Neural progenitor cell (in vitro differentiated cells): ENCODE measurements at regions not wholly inside any gene's neighbourhood (a gene's known extent, or its start where the extent isn't known, plus 50 kb on each side); places are given as distances from the start of the nearest gene placed in this dataset.
A peak's percentile ranks its signal among the peaks of the same experiment; 100 is the strongest.

Experiments
- DNase-seq: peaks from one replicate; pipeline ENCODE4 v3.0.0-alpha.2; 2016; ENCODE audit warnings: low spot score
- H2AFZ ChIP-seq: fragments of 200-600 bp; sonication (generic); replicated peaks from 2 replicates; pipeline ENCODE4 v1.6.1; 2016; ENCODE audit warnings: antibody characterized with exemption
- H3F3A ChIP-seq: fragments of 200-600 bp; sonication (generic); 2 replicates; pipeline ENCODE4 v1.6.1; 2016; ENCODE audit warnings: antibody characterized with exemption, low read depth
- H3K27ac ChIP-seq: fragments of 200-600 bp; sonication (generic); 2 replicates; pipeline ENCODE4 v1.5.1; 2016; ENCODE audit warnings: mild to moderate bottlenecking
- H3K27me3 ChIP-seq: fragments of 200-600 bp; sonication (generic); 2 replicates; pipeline ENCODE4 v1.6.1; 2016; ENCODE audit warnings: mild to moderate bottlenecking, moderate library complexity
- H3K36me3 ChIP-seq: fragments of 200-600 bp; sonication (generic); 2 replicates; pipeline ENCODE4 v1.5.1; 2016
- H3K4me1 ChIP-seq: fragments of 200-600 bp; sonication (generic); 2 replicates; pipeline ENCODE4 v1.6.1; 2016; ENCODE audit warnings: mixed run types
- H3K4me2 ChIP-seq: fragments of 200-600 bp; sonication (generic); 2 replicates; pipeline ENCODE4 v1.6.1; 2016
- H3K4me3 ChIP-seq: fragments of 200-600 bp; sonication (generic); 2 replicates; pipeline ENCODE4 v1.5.1; 2016
- H3K79me2 ChIP-seq: fragments of 200-600 bp; sonication (generic); 2 replicates; pipeline ENCODE4 v1.6.1; 2016; ENCODE audit warnings: low read depth
- H3K9ac ChIP-seq: fragments of 200-600 bp; sonication (generic); 2 replicates; pipeline ENCODE4 v1.6.1; 2016
- H3K9me3 ChIP-seq: fragments of 200-600 bp; sonication (generic); 2 replicates; pipeline ENCODE4 v1.5.1; 2016; ENCODE audit warnings: low read depth
- H4K20me1 ChIP-seq: fragments of 200-600 bp; sonication (generic); 2 replicates; pipeline ENCODE4 v1.6.1; 2016; ENCODE audit warnings: low read depth
- H3K27ac Mint-ChIP-seq: 3 replicates; pipeline ENCODE4 v1.8.0; 2021; ENCODE audit warnings: mixed read lengths
- H3K27me3 Mint-ChIP-seq: 2 replicates; pipeline ENCODE4 v1.8.0; 2022; ENCODE audit warnings: low read depth, mild to moderate bottlenecking, inconsistent platforms, moderate library complexity, mixed read lengths; ENCODE audit not compliant: insufficient read depth
- H3K36me3 Mint-ChIP-seq: 3 replicates; pipeline ENCODE4 v1.8.0; 2021; ENCODE audit warnings: mixed read lengths
- H3K4me1 Mint-ChIP-seq: 3 replicates; pipeline ENCODE4 v1.8.0; 2021; ENCODE audit warnings: mixed read lengths
- H3K4me3 Mint-ChIP-seq: 3 replicates; pipeline ENCODE4 v1.8.0; 2021; ENCODE audit warnings: mild to moderate bottlenecking, moderate library complexity, mixed read lengths
- H3K9me3 Mint-ChIP-seq: 3 replicates; pipeline ENCODE4 v1.8.0; 2020; ENCODE audit warnings: mixed read lengths
- EZH2 ChIP-seq: fragments of 200-600 bp; sonication (generic); IDR thresholded peaks from 2 replicates; pipeline ENCODE4 v1.6.1; 2017; ENCODE audit warnings: antibody characterized with exemption, mild to moderate bottlenecking, moderate library complexity
- EZH2phosphoT487 ChIP-seq: fragments of 200-600 bp; sonication (generic); IDR thresholded peaks from 2 replicates; pipeline ENCODE4 v1.6.1; 2017; ENCODE audit warnings: antibody characterized with exemption
- TF ChIP-seq, protein P1 (sequence below): fragments of 200-600 bp; sonication (generic); IDR thresholded peaks from 2 replicates; pipeline ENCODE4 v1.5.1; 2017; ENCODE audit warnings: antibody characterized with exemption, mild to moderate bottlenecking

- no peak overlapping the region for H3K27ac Mint-ChIP-seq
- TF ChIP-seq, protein P1, sequence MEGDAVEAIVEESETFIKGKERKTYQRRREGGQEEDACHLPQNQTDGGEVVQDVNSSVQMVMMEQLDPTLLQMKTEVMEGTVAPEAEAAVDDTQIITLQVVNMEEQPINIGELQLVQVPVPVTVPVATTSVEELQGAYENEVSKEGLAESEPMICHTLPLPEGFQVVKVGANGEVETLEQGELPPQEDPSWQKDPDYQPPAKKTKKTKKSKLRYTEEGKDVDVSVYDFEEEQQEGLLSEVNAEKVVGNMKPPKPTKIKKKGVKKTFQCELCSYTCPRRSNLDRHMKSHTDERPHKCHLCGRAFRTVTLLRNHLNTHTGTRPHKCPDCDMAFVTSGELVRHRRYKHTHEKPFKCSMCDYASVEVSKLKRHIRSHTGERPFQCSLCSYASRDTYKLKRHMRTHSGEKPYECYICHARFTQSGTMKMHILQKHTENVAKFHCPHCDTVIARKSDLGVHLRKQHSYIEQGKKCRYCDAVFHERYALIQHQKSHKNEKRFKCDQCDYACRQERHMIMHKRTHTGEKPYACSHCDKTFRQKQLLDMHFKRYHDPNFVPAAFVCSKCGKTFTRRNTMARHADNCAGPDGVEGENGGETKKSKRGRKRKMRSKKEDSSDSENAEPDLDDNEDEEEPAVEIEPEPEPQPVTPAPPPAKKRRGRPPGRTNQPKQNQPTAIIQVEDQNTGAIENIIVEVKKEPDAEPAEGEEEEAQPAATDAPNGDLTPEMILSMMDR, result no peak
- TF ChIP-seq EZH2, result no peak
- no peak for TF ChIP-seq EZH2phosphoT487
- no peaks in the 10 kb centered on the region for H3K36me3 Mint-ChIP-seq
- no peak overlapping the region for H3K27ac ChIP-seq
- H3K27me3 Mint-ChIP-seq, result no peaks in the 10 kb centered on the region
- no peak for DNase-seq
- no peak overlapping the region for H3K9ac ChIP-seq
- H3K79me2 ChIP-seq, result no peaks in the 10 kb centered on the region
- H3K36me3 ChIP-seq, result no peaks in the 10 kb centered on the region
- H3K4me2 ChIP-seq, result no peak overlapping the region
- H3K4me1 ChIP-seq, result no peaks in the 10 kb centered on the region
- no peaks in the 10 kb centered on the region for H4K20me1 ChIP-seq
- H2AFZ ChIP-seq, result no peak overlapping the region
- no peaks in the 10 kb centered on the region for H3K4me1 Mint-ChIP-seq
- H3K9me3 ChIP-seq, result no peaks in the 10 kb centered on the region
- peaks cover 3% of the 10 kb centered on the region for H3K9me3 Mint-ChIP-seq
- H3K27me3 ChIP-seq, result no peaks in the 10 kb centered on the region
- no peak overlapping the region for H3K4me3 Mint-ChIP-seq
- H3K4me3 ChIP-seq, result no peak overlapping the region
- H3F3A ChIP-seq, result no peaks in the 10 kb centered on the region
Measured at GRCh38 chr5:110909950-110910349, 161.6 kb upstream of the TSLP start.

DNA sequence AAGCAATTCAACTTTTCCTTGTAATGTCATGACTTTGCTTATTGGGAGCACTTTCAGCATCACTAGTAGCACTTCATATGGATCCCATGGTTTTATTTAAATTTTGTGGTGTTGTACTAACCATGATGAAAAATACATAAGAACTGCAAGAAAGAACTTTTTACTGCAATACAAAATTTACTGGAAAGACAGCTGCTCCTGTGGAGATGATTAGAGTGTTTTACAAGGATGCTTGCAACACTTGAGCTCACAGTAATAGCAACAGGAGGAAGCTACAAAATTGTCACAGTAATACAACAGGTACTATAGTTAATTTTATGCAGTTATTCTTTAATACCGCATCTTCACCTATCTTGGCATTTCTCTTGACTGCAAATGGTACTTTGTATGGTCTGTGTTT is 158.3 kb upstream of the TSLP start:
- Histone ChIP-seq H3K4me1 (no peaks in the 10 kb centered on the region), H3K4me2 (no peak overlapping the region), H3K9ac (no peak overlapping the region), H3K27me3 (no peaks in the 10 kb centered on the region), H4K20me1 (no peaks in the 10 kb centered on the region), H3K36me3 (no peaks in the 10 kb centered on the region), H3K4me3 (no peak overlapping the region), H2AFZ (no peak overlapping the region), H3K79me2 (no peaks in the 10 kb centered on the region), H3K27ac (no peak overlapping the region), H3K9me3 (no peaks in the 10 kb centered on the region), H3F3A (no peaks in the 10 kb centered on the region)
- Mint-ChIP-seq H3K4me3 (no peak overlapping the region), H3K27me3 (no peaks in the 10 kb centered on the region), H3K27ac (no peak overlapping the region), H3K4me1 (no peaks in the 10 kb centered on the region), H3K36me3 (no peaks in the 10 kb centered on the region), H3K9me3 (no peaks in the 10 kb centered on the region)
- TF ChIP-seq EZH2phosphoT487 (no peak), EZH2 (no peak)
- TF ChIP-seq, protein P1, result no peak
- no peak for DNase-seq

GRCh38 chr5:110916381-110917049 is 155.0 kb upstream of the TSLP start:
- H3K4me1 Mint-ChIP-seq, result no peaks in the 10 kb centered on the region
- TF ChIP-seq, protein P1, result no peak
- no peak for TF ChIP-seq EZH2phosphoT487
- no peak for TF ChIP-seq EZH2
- no peak overlapping the region for H3K4me3 Mint-ChIP-seq
- H3K9ac ChIP-seq, result no peak overlapping the region
- DNase-seq, result peak; percentile 23
- H3K4me3 ChIP-seq, result no peak overlapping the region
- H3K27me3 ChIP-seq, result no peaks in the 10 kb centered on the region
- peak overlapping the region; percentile 55 for H2AFZ ChIP-seq
- no peaks in the 10 kb centered on the region for H3K27me3 Mint-ChIP-seq
- no peaks in the 10 kb centered on the region for H3K4me1 ChIP-seq
- H3K27ac ChIP-seq, result no peak overlapping the region
- no peaks in the 10 kb centered on the region for H3F3A ChIP-seq
- H3K36me3 Mint-ChIP-seq, result no peaks in the 10 kb centered on the region
- no peaks in the 10 kb centered on the region for H3K79me2 ChIP-seq
- no peaks in the 10 kb centered on the region for H3K9me3 Mint-ChIP-seq
- no peaks in the 10 kb centered on the region for H3K36me3 ChIP-seq
- no peak overlapping the region for H3K27ac Mint-ChIP-seq
- H3K9me3 ChIP-seq, result no peaks in the 10 kb centered on the region
- no peaks in the 10 kb centered on the region for H4K20me1 ChIP-seq
- no peak overlapping the region for H3K4me2 ChIP-seq
